ENCODE measurements at regions not wholly inside any gene's neighbourhood (a gene's known extent, or its start where the extent isn't known, plus 50 kb on each side); places are given as distances from the start of the nearest gene placed in this dataset.

- TF ChIP-seq ZC3H11A (IDR thresholded peaks at IDR 0.05): no peak
- TF ChIP-seq CTCF (IDR thresholded peaks at IDR 0.05): no peak
- TF ChIP-seq CBX2 (IDR thresholded peaks at IDR 0.05; ENCODE audit: borderline replicate concordance, low read depth): no peak
- TF ChIP-seq REST (IDR thresholded peaks at IDR 0.05): no peak
- no peak for TF ChIP-seq CHD2 (IDR thresholded peaks at IDR 0.05; ENCODE audit: low read length, partially characterized antibody)
- TF ChIP-seq POLR2A (IDR thresholded peaks at IDR 0.05; ENCODE audit: low read length): no peak
- TF ChIP-seq HDAC2 (IDR thresholded peaks at IDR 0.05): no peak
- no peak for TF ChIP-seq RAD21 (conservative IDR thresholded peaks at IDR 0.05 in 1 of 2, IDR thresholded peaks at IDR 0.05 in 1 of 2)
- TF ChIP-seq USF2 (IDR thresholded peaks at IDR 0.05): no peak
- TF ChIP-seq CEBPB (IDR thresholded peaks at IDR 0.05): no peak
- no peak for TF ChIP-seq EHF (CRISPR knock-in tag; IDR thresholded peaks at IDR 0.05)
- no peak for TF ChIP-seq MAX (IDR thresholded peaks at IDR 0.05)
- TF ChIP-seq POLR2AphosphoS2 (conservative IDR thresholded peaks at IDR 0.05; ENCODE audit: low read length): no peak
- no peak for TF ChIP-seq SMC3 (IDR thresholded peaks at IDR 0.05)
Measured at GRCh38 chr10:106380706-106381105, 783.8 kb downstream of the SORCS1 start.
